T-helper 17 cell (primary cell): ENCODE measurements at regions not wholly inside any gene's neighbourhood (a gene's known extent, or its start where the extent isn't known, plus 50 kb on each side); places are given as distances from the start of the nearest gene placed in this dataset.

Experiments
- ATAC-seq: fragments of 150-1000 bp; cut with Tn5 transposase; 2 replicates; pipeline ENCODE4 v1.10.0; 2021; ENCODE audit warnings: mild to moderate bottlenecking, moderate library complexity
- DNase-seq, 3 donors: peaks; one replicate each; pipeline versions ENCODE4 v3.0.0 to v3.0.0-alpha.2; 2020 to 2021
- H3K9me3 ChIP-seq: one replicate; pipeline ENCODE4 v1.7.0; 2013; ENCODE audit warnings: low read length, mild to moderate bottlenecking; ENCODE audit not compliant: control insufficient read depth, poor library complexity, severe bottlenecking
- H3K27ac Mint-ChIP-seq: one replicate; pipeline ENCODE4 v1.8.0; 2022; ENCODE audit warnings: mild to moderate bottlenecking, moderate library complexity, mixed read lengths
- H3K27me3 Mint-ChIP-seq: one replicate; pipeline ENCODE4 v1.8.0; 2022; ENCODE audit warnings: mixed read lengths
- H3K36me3 Mint-ChIP-seq: one replicate; pipeline ENCODE4 v1.8.0; 2022; ENCODE audit warnings: low read depth, mixed read lengths
- H3K4me1 Mint-ChIP-seq: one replicate; pipeline ENCODE4 v1.8.0; 2022; ENCODE audit warnings: mild to moderate bottlenecking, mixed read lengths
- H3K4me3 Mint-ChIP-seq: one replicate; pipeline ENCODE4 v1.8.0; 2022; ENCODE audit warnings: mild to moderate bottlenecking, moderate library complexity, mixed read lengths

DNA sequence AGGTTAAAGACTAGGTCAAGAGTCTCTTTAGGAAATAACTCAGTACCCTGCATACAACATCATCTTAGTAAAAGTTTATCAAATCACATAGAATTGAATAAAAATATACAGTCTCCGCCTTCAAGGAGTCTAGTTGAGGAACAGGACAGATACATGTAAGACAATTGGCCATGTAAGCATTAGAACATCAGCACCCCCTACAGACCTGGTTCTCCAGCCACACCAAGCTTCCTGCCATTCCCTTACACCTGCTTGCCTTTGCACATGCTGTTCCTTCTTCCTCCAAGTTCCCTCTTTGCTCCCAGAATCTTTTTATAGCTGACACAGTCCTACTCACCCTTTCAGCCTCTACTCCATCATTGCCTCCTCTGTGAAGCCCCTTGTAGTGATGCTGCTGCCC is 187.8 kb upstream of the LRFN2 start:
- DNase-seq, result no peak
- H3K27me3 Mint-ChIP-seq, result peaks cover 10% of the 10 kb centered on the region
- no peak overlapping the region for H3K27ac Mint-ChIP-seq
- no peaks in the 10 kb centered on the region for H3K9me3 ChIP-seq
- H3K4me1 Mint-ChIP-seq, result no peaks in the 10 kb centered on the region
- no peak for ATAC-seq
- H3K36me3 Mint-ChIP-seq, result no peaks in the 10 kb centered on the region
- no peak overlapping the region for H3K4me3 Mint-ChIP-seq

- Mint-ChIP-seq H3K27ac (no peak overlapping the region), H3K27me3 (peaks cover 10% of the 10 kb centered on the region), H3K4me3 (no peak overlapping the region), H3K4me1 (no peaks in the 10 kb centered on the region), H3K36me3 (no peaks in the 10 kb centered on the region)
- DNase-seq (no peak), ATAC-seq (no peak)
- no peaks in the 10 kb centered on the region for H3K9me3 ChIP-seq
Observed at GRCh38 chr6:40770794-40771193, 183.6 kb upstream of the LRFN2 start.

DNA sequence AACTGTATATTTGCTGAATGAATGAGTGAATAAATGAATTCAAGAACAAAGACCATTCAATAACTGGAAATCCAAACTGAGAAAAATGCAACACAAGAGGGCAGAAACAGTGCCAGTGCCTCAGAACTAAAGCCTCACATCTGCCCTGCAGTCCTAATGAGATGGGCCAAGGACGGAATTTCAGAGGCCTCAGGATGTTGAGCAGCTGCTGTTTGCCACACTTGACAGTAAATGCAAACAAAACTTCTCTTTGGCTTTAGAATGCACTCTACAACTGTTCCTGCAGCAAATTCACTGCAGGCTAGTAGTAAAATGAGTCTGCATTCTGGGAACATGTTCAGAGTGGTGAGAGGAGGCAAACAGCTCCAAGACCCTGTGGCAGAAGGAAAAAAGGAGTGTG is 177.6 kb upstream of the LRFN2 start:
- Mint-ChIP-seq H3K27ac (no peak overlapping the region), H3K4me1 (no peaks in the 10 kb centered on the region), H3K27me3 (peaks cover 7% of the 10 kb centered on the region), H3K36me3 (no peaks in the 10 kb centered on the region), H3K4me3 (no peak overlapping the region)
- DNase-seq, result no peak
- ATAC-seq, result no peak
- H3K9me3 ChIP-seq, result no peaks in the 10 kb centered on the region

DNA sequence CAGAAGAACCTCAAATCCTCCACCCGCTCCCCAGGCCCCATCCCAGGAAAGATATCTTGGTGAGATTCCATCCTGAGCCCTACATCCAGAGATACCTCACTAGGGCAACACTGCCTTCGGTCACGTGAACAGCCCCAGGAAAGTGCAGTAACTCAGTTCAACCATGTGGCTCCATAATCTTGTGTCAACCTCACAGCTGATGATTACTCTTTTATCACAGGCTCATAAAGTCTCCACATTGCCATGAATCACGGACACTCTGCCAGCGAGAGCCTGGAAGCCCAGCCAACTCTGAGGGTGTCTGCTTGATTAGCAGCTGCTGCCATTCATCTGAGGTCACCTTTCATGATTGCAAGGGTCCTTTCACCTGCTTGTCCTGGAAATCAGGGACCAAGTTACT is 175.8 kb upstream of the LRFN2 start:
- no peak overlapping the region for H3K27ac Mint-ChIP-seq
- ATAC-seq, result no peak
- peaks cover 20% of the 10 kb centered on the region for H3K27me3 Mint-ChIP-seq
- H3K9me3 ChIP-seq, result no peaks in the 10 kb centered on the region
- H3K4me1 Mint-ChIP-seq, result no peaks in the 10 kb centered on the region
- DNase-seq, result no peak
- H3K36me3 Mint-ChIP-seq, result no peaks in the 10 kb centered on the region
- no peak overlapping the region for H3K4me3 Mint-ChIP-seq

GRCh38 chr6:40760887-40761286 is 173.7 kb upstream of the LRFN2 start:
- no peak overlapping the region for H3K4me3 Mint-ChIP-seq
- no peak for DNase-seq
- peaks cover 2% of the 10 kb centered on the region for H3K9me3 ChIP-seq
- no peak for ATAC-seq
- no peaks in the 10 kb centered on the region for H3K4me1 Mint-ChIP-seq
- peaks cover 41% of the 10 kb centered on the region for H3K27me3 Mint-ChIP-seq
- no peaks in the 10 kb centered on the region for H3K36me3 Mint-ChIP-seq
- no peak overlapping the region for H3K27ac Mint-ChIP-seq

DNA sequence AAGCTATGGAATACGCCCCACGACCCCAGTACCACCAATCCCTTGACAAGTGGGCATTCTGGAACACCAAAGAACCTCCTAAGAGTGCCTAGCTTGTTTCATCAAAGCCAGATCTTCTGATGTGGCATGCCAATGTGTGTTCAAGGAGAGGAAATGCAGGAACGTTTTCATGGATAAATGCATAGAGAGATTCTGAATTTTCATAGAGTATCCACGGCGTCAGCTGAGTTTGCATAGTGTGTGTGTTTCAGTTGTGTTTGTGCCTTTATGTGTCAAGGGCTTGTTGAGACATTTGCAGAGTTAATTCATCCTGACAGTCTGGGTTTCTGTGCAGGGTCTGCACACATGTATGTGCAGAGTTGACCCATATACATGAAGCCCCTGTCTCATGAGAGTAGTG is 172.7 kb upstream of the LRFN2 start:
- no peaks in the 10 kb centered on the region for H3K4me1 Mint-ChIP-seq
- ATAC-seq (no peak), DNase-seq (no peak)
- peaks cover 48% of the 10 kb centered on the region for H3K27me3 Mint-ChIP-seq
- no peak overlapping the region for H3K27ac Mint-ChIP-seq
- H3K36me3 Mint-ChIP-seq, result no peaks in the 10 kb centered on the region
- H3K9me3 ChIP-seq, result peaks cover 2% of the 10 kb centered on the region
- no peak overlapping the region for H3K4me3 Mint-ChIP-seq

GRCh38 chr6:40759264-40759663 is 172.1 kb upstream of the LRFN2 start:
- peaks cover 53% of the 10 kb centered on the region for H3K27me3 Mint-ChIP-seq
- ATAC-seq (no peak), DNase-seq (no peak)
- no peak overlapping the region for H3K4me3 Mint-ChIP-seq
- H3K4me1 Mint-ChIP-seq, result no peaks in the 10 kb centered on the region
- no peaks in the 10 kb centered on the region for H3K36me3 Mint-ChIP-seq
- H3K9me3 ChIP-seq, result peaks cover 2% of the 10 kb centered on the region
- H3K27ac Mint-ChIP-seq, result no peak overlapping the region

GRCh38 chr6:40755749-40756452 is 168.7 kb upstream of the LRFN2 start:
- ATAC-seq, result no peak

GRCh38 chr6:40755046-40755681 is 168.0 kb upstream of the LRFN2 start:
- DNase-seq (no peak), ATAC-seq (no peak)
- peaks cover 62% of the 10 kb centered on the region for H3K27me3 Mint-ChIP-seq

More at GRCh38 chr6:40755749-40756452, 168.7 kb upstream of the LRFN2 start:
- Mint-ChIP-seq H3K27ac (no peak overlapping the region), H3K4me1 (no peaks in the 10 kb centered on the region), H3K36me3 (peaks cover 3% of the 10 kb centered on the region), H3K4me3 (no peak overlapping the region), H3K27me3 (peaks cover 64% of the 10 kb centered on the region)
- peaks cover 2% of the 10 kb centered on the region for H3K9me3 ChIP-seq
- no peak for DNase-seq

GRCh38 chr6:40754461-40755045 is 167.4 kb upstream of the LRFN2 start:
- H3K4me1 Mint-ChIP-seq, result no peaks in the 10 kb centered on the region
- no peak for ATAC-seq
- peaks cover 2% of the 10 kb centered on the region for H3K9me3 ChIP-seq
- no peak overlapping the region for H3K4me3 Mint-ChIP-seq
- no peak overlapping the region for H3K27ac Mint-ChIP-seq
- H3K36me3 Mint-ChIP-seq, result peaks cover 3% of the 10 kb centered on the region
- DNase-seq, result no peak
- H3K27me3 Mint-ChIP-seq, result peaks cover 67% of the 10 kb centered on the region

More at GRCh38 chr6:40755046-40755681, 168.0 kb upstream of the LRFN2 start:
- Mint-ChIP-seq H3K36me3 (peaks cover 3% of the 10 kb centered on the region), H3K4me1 (no peaks in the 10 kb centered on the region), H3K4me3 (no peak overlapping the region), H3K27ac (no peak overlapping the region)
- peaks cover 2% of the 10 kb centered on the region for H3K9me3 ChIP-seq

- H3K4me1 Mint-ChIP-seq, result no peaks in the 10 kb centered on the region
- H3K27ac Mint-ChIP-seq, result no peak overlapping the region
- peaks cover 2% of the 10 kb centered on the region for H3K9me3 ChIP-seq
- H3K4me3 Mint-ChIP-seq, result no peak overlapping the region
- ATAC-seq (no peak), DNase-seq (no peak)
- peaks cover 3% of the 10 kb centered on the region for H3K36me3 Mint-ChIP-seq
- H3K27me3 Mint-ChIP-seq, result peaks cover 69% of the 10 kb centered on the region
Observed at GRCh38 chr6:40753675-40754448, 166.7 kb upstream of the LRFN2 start.

DNA sequence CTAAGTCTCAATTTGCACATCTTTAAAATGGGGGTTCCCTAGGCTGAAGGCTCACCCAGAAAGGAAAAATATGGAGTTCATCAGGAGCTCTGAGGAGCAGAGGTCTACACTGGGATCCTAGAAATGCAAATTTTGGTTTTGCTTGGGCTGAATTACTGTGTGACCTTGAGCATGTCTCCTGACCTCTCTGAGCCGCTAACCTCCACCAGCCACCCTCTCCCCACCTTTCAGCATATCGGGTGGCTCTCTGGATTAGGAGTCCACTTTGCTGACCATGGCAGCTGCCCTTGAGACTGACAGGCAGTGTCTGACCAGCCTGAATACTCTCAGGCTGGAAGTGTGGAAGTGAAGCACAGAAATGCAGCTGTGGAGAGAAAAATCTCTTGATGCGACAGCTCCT is 165.9 kb upstream of the LRFN2 start:
- H3K27me3 Mint-ChIP-seq, result peaks cover 69% of the 10 kb centered on the region
- no peaks in the 10 kb centered on the region for H3K4me1 Mint-ChIP-seq
- H3K4me3 Mint-ChIP-seq, result no peak overlapping the region
- peaks cover 3% of the 10 kb centered on the region for H3K36me3 Mint-ChIP-seq
- no peak for ATAC-seq
- DNase-seq, result no peak
- peaks cover 2% of the 10 kb centered on the region for H3K9me3 ChIP-seq
- no peak overlapping the region for H3K27ac Mint-ChIP-seq

GRCh38 chr6:40744835-40745234 is 157.7 kb upstream of the LRFN2 start:
- H3K36me3 Mint-ChIP-seq, result no peaks in the 10 kb centered on the region
- no peak for ATAC-seq

More at GRCh38 chr6:40744835-40745234, 157.7 kb upstream of the LRFN2 start:
- Mint-ChIP-seq H3K27me3 (peaks cover 68% of the 10 kb centered on the region), H3K27ac (no peak overlapping the region), H3K4me3 (no peak overlapping the region), H3K4me1 (no peaks in the 10 kb centered on the region)
- H3K9me3 ChIP-seq, result no peaks in the 10 kb centered on the region
- DNase-seq, result no peak
